NCI-H1048 (cell line): ENCODE measurements at regions not wholly inside any gene's neighbourhood (a gene's known extent, or its start where the extent isn't known, plus 50 kb on each side); places are given as distances from the start of the nearest gene placed in this dataset.
"Not testable (repeated sequence)": the region's sequence is repeated elsewhere in the genome, so short reads cannot be mapped to it uniquely, and the experiment has no call there.

Source experiments
- DNase-seq: peaks from one replicate; lab custom pipeline; 2025; lab: John Stamatoyannopoulos, UW

GRCh38 chr14:38578278-38578681, 322.4 kb upstream of the CLEC14A start:
- DNase-seq, result no peak

GRCh38 chr14:38567703-38568102, 311.8 kb upstream of the CLEC14A start:
- DNase-seq, result no peak

GRCh38 chr14:38561657-38562056, 305.8 kb upstream of the CLEC14A start:
- no peak for DNase-seq

- no peak for DNase-seq
These were observed 303.8 kb upstream of the CLEC14A start for GRCh38 chr14:38559711-38560110.

GRCh38 chr14:38557391-38557790, 301.5 kb upstream of the CLEC14A start:
- not testable (repeated sequence) for DNase-seq

- DNase-seq, result no peak
These were observed 300.4 kb upstream of the CLEC14A start for GRCh38 chr14:38556252-38556651.

- DNase-seq, result no peak
These were observed 298.1 kb upstream of the CLEC14A start for GRCh38 chr14:38554026-38554425.

- DNase-seq, result no peak
These were observed 297.7 kb upstream of the CLEC14A start for GRCh38 chr14:38553586-38553985.

- DNase-seq, result no peak
These were observed 293.7 kb upstream of the CLEC14A start for GRCh38 chr14:38549564-38549963.

- no peak for DNase-seq
These were observed 292.1 kb upstream of the CLEC14A start for GRCh38 chr14:38547961-38548490.

- DNase-seq, result no peak
These were observed 291.1 kb upstream of the CLEC14A start for GRCh38 chr14:38546932-38547551.

GRCh38 chr14:38544776-38545175, 288.9 kb upstream of the CLEC14A start:
- DNase-seq, result no peak

GRCh38 chr14:38543851-38544250, 288.0 kb upstream of the CLEC14A start:
- not testable (repeated sequence) for DNase-seq

- not testable (repeated sequence) for DNase-seq
These were observed 282.2 kb upstream of the CLEC14A start for GRCh38 chr14:38538053-38538452.

- DNase-seq, result no peak
These were observed 280.6 kb upstream of the CLEC14A start for GRCh38 chr14:38536376-38537038.

- DNase-seq, result no peak
These were observed 272.7 kb upstream of the CLEC14A start for GRCh38 chr14:38528582-38528981.

GRCh38 chr14:38527502-38527878, 271.6 kb upstream of the CLEC14A start:
- no peak for DNase-seq

GRCh38 chr14:38526826-38527501, 271.1 kb upstream of the CLEC14A start:
- no peak for DNase-seq

GRCh38 chr14:38524636-38525509, 269.0 kb upstream of the CLEC14A start:
- DNase-seq, result no peak

GRCh38 chr14:38522724-38523123, 266.8 kb upstream of the CLEC14A start:
- no peak for DNase-seq

- DNase-seq, result no peak
These were observed 265.7 kb upstream of the CLEC14A start for GRCh38 chr14:38521591-38521990.

GRCh38 chr14:38517426-38517825, 261.5 kb upstream of the CLEC14A start:
- no peak for DNase-seq
